ENCODE measurements at regions not wholly inside any gene's neighbourhood (a gene's known extent, or its start where the extent isn't known, plus 50 kb on each side); places are given as distances from the start of the nearest gene placed in this dataset.

GRCh38 chr13:30849611-30850010, 56.5 kb upstream of the MEDAG start:
- POLR2A ChIA-PET, result no interaction called here
- TF ChIP-seq SMAD4 (CRISPR knock-in tag; IDR thresholded peaks at IDR 0.05) (no peak), ZNF121 (CRISPR knock-in tag; IDR thresholded peaks at IDR 0.05) (no peak), ZNF423 (CRISPR knock-in tag; IDR thresholded peaks at IDR 0.05) (no peak), ATF6 (CRISPR knock-in tag; IDR thresholded peaks at IDR 0.05) (no peak), CBFB (CRISPR knock-in tag; IDR thresholded peaks at IDR 0.05; ENCODE audit: low read depth) (no peak), ZNF425 (CRISPR knock-in tag; conservative IDR thresholded peaks at IDR 0.05) (no peak), MYBL2 (CRISPR knock-in tag; IDR thresholded peaks at IDR 0.05) (no peak), ZNF232 (CRISPR knock-in tag; IDR thresholded peaks at IDR 0.05) (no peak), IRF1 (CRISPR knock-in tag; IDR thresholded peaks at IDR 0.05) (no peak), RORB (CRISPR knock-in tag; IDR thresholded peaks at IDR 0.05) (no peak), ZNF317 (CRISPR knock-in tag; IDR thresholded peaks at IDR 0.05; ENCODE audit: borderline replicate concordance, low read depth) (no peak), ZNF532 (CRISPR knock-in tag; IDR thresholded peaks at IDR 0.05; ENCODE audit: borderline replicate concordance) (no peak), TEAD4 (CRISPR knock-in tag; IDR thresholded peaks at IDR 0.05) (no peak), MXD4 (CRISPR knock-in tag; IDR thresholded peaks at IDR 0.05; ENCODE audit: borderline replicate concordance) (no peak), STAT6 (CRISPR knock-in tag; conservative IDR thresholded peaks at IDR 0.05; ENCODE audit: low read depth) (no peak), SOX15 (CRISPR knock-in tag; IDR thresholded peaks at IDR 0.05) (no peak)
- Mint-ChIP-seq H3K9me3 (peaks cover 20% of the 10 kb centered on the region), H3K36me3 (no peaks in the 10 kb centered on the region), H3K4me1 (no peaks in the 10 kb centered on the region), H3K4me3 (no peak overlapping the region), H3K27ac (no peak overlapping the region), H3K27me3 (ENCODE audit: low read depth) (no peaks in the 10 kb centered on the region)
- ATAC-seq (no peak), DNase-seq (ENCODE audit: low spot score) (no peak)
- CTCF ChIA-PET, result no interaction called here

Measured in WTC11 (cell line).